22Rv1 (cell line): ENCODE measurements at regions not wholly inside any gene's neighbourhood (a gene's known extent, or its start where the extent isn't known, plus 50 kb on each side); places are given as distances from the start of the nearest gene placed in this dataset.

Experiments used
- CTCF ChIP-seq: fragments of 450-650 bp; IDR thresholded peaks from 2 replicates; pipeline ENCODE4 v1.5.1; 2017; ENCODE audit warnings: mild to moderate bottlenecking
- ZFX ChIP-seq: fragments of 450-650 bp; IDR thresholded peaks from 2 replicates; pipeline ENCODE4 v1.6.1; 2017; ENCODE audit warnings: antibody characterized with exemption, borderline replicate concordance

- no peak for TF ChIP-seq CTCF
- TF ChIP-seq ZFX = no peak
Observed at GRCh38 chr21:35754583-35754982, 305.7 kb downstream of the SETD4 start.
